GM12865 (cell line): ENCODE measurements at regions not wholly inside any gene's neighbourhood (a gene's known extent, or its start where the extent isn't known, plus 50 kb on each side); places are given as distances from the start of the nearest gene placed in this dataset.

ENCODE experiments used
- DNase-seq: peaks from one replicate; pipeline ENCODE4 v3.0.0; 2010; ENCODE audit warnings: low read depth
- H3K4me3 ChIP-seq: 2 replicates; pipeline ENCODE4 v1.5.1; 2011; ENCODE audit warnings: mild to moderate bottlenecking, low read depth, low read length, control low read depth
- CTCF ChIP-seq: IDR thresholded peaks from 2 replicates; pipeline ENCODE4 v1.5.1; 2011; ENCODE audit warnings: low read length, control low read depth, low read depth, inconsistent platforms; ENCODE audit not compliant: insufficient read depth; ENCODE audit errors: missing control alignments

GRCh38 chr5:148912714-148913398, 86.4 kb downstream of the ADRB2 start:
- no peak overlapping the region for H3K4me3 ChIP-seq
- DNase-seq = no peak
- no peak for TF ChIP-seq CTCF

- TF ChIP-seq CTCF = no peak
- no peak for DNase-seq
- H3K4me3 ChIP-seq = no peak overlapping the region
Observed at GRCh38 chr5:148913493-148913892, 87.1 kb downstream of the ADRB2 start.

GRCh38 chr5:148913985-148914431, 87.6 kb downstream of the ADRB2 start:
- peak; percentile 7 for DNase-seq
- no peak for TF ChIP-seq CTCF
- H3K4me3 ChIP-seq = no peak overlapping the region

GRCh38 chr5:148915224-148915817, 88.9 kb downstream of the ADRB2 start:
- DNase-seq = peak; percentile 10
- no peak for TF ChIP-seq CTCF
- H3K4me3 ChIP-seq = no peak overlapping the region

GRCh38 chr5:148920646-148921288, 94.4 kb downstream of the ADRB2 start:
- DNase-seq = no peak
- H3K4me3 ChIP-seq = no peak overlapping the region
- TF ChIP-seq CTCF = no peak

GRCh38 chr5:148921350-148921749, 94.9 kb downstream of the ADRB2 start:
- DNase-seq = no peak
- TF ChIP-seq CTCF = no peak
- H3K4me3 ChIP-seq = no peak overlapping the region

GRCh38 chr5:148922606-148923005, 96.2 kb downstream of the ADRB2 start:
- no peak overlapping the region for H3K4me3 ChIP-seq
- DNase-seq = peak; percentile 18
- no peak for TF ChIP-seq CTCF
